Ishikawa (cell line): ENCODE measurements at regions not wholly inside any gene's neighbourhood (a gene's known extent, or its start where the extent isn't known, plus 50 kb on each side); places are given as distances from the start of the nearest gene placed in this dataset.

Experiments used
- CEBPB ChIP-seq: IDR thresholded peaks from 2 replicates; pipeline ENCODE4 v1.6.1; 2012
- CREB1 ChIP-seq: IDR thresholded peaks from 2 replicates; pipeline ENCODE4 v1.6.1; 2012; ENCODE audit warnings: low read depth
- EGR1 ChIP-seq: IDR thresholded peaks from 2 replicates; pipeline ENCODE4 v1.6.1; 2012
- EP300 ChIP-seq: IDR thresholded peaks from 2 replicates; pipeline ENCODE4 v1.6.1; 2012; ENCODE audit warnings: borderline replicate concordance
- FOXM1 ChIP-seq: IDR thresholded peaks from 2 replicates; pipeline ENCODE4 v1.6.1; 2012; ENCODE audit warnings: low read depth, borderline replicate concordance
- NFIC ChIP-seq: IDR thresholded peaks from 2 replicates; pipeline ENCODE4 v1.6.1; 2012
- RAD21 ChIP-seq: IDR thresholded peaks from 2 replicates; pipeline ENCODE4 v1.6.1; 2012; ENCODE audit warnings: low read depth
- TAF1 ChIP-seq: IDR thresholded peaks from 2 replicates; pipeline ENCODE4 v1.6.1; 2012; ENCODE audit warnings: low read depth, mild to moderate bottlenecking
- TCF12 ChIP-seq: IDR thresholded peaks from 2 replicates; pipeline ENCODE4 v1.6.1; 2012; ENCODE audit warnings: low read depth
- TEAD4 ChIP-seq: IDR thresholded peaks from 2 replicates; pipeline ENCODE4 v1.6.1; 2012
- USF1 ChIP-seq: IDR thresholded peaks from 2 replicates; pipeline ENCODE4 v1.6.1; 2012
- YY1 ChIP-seq: IDR thresholded peaks from 2 replicates; pipeline ENCODE4 v1.6.1; 2012; ENCODE audit warnings: low read depth
- ZBTB7A ChIP-seq: IDR thresholded peaks from 2 replicates; pipeline ENCODE4 v1.6.1; 2012; ENCODE audit warnings: low read depth
- TF ChIP-seq, protein P1 (sequence below): IDR thresholded peaks from 2 replicates; pipeline ENCODE4 v1.6.1; 2012; ENCODE audit warnings: low read depth, mild to moderate bottlenecking
- TF ChIP-seq, protein P2 (sequence below): IDR thresholded peaks from 2 replicates; pipeline ENCODE4 v1.6.1; 2012

DNA sequence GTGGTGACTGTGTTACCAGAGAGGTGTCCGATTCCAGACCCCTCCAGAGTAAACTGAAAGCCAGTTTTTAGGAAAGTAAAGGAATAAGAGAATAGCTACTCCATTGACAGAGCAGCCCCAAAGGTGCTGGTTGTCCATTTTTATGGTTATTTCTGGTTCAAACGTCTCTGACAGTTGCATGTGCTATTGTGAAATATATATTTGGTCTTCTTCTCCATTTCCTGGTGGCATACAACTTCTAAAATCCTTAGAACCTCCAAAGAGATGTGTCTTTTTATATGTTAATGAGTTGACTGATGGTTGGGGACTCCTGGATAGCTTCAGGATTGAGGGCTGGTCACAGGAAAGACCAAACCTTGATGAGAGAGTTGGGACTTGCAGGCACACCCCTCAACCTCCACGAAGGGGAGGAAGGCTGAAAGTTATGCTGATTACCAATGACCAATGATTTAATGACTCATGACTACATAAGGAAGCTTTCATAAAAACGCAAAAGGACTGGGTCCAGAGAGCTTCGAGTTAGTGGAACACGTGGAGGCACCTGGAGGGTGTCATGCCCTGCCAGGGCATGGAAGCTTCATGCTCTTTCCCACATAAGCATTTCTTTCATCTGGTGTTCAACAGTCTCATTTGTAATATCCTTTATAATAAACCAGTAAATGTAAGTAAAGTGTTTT, 100.7 kb downstream of the SLC16A1 start:
- no peak for TF ChIP-seq YY1
- no peak for TF ChIP-seq TCF12
- no peak for TF ChIP-seq RAD21
- TF ChIP-seq, protein P1, sequence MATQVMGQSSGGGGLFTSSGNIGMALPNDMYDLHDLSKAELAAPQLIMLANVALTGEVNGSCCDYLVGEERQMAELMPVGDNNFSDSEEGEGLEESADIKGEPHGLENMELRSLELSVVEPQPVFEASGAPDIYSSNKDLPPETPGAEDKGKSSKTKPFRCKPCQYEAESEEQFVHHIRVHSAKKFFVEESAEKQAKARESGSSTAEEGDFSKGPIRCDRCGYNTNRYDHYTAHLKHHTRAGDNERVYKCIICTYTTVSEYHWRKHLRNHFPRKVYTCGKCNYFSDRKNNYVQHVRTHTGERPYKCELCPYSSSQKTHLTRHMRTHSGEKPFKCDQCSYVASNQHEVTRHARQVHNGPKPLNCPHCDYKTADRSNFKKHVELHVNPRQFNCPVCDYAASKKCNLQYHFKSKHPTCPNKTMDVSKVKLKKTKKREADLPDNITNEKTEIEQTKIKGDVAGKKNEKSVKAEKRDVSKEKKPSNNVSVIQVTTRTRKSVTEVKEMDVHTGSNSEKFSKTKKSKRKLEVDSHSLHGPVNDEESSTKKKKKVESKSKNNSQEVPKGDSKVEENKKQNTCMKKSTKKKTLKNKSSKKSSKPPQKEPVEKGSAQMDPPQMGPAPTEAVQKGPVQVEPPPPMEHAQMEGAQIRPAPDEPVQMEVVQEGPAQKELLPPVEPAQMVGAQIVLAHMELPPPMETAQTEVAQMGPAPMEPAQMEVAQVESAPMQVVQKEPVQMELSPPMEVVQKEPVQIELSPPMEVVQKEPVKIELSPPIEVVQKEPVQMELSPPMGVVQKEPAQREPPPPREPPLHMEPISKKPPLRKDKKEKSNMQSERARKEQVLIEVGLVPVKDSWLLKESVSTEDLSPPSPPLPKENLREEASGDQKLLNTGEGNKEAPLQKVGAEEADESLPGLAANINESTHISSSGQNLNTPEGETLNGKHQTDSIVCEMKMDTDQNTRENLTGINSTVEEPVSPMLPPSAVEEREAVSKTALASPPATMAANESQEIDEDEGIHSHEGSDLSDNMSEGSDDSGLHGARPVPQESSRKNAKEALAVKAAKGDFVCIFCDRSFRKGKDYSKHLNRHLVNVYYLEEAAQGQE: no peak
- TF ChIP-seq FOXM1: no peak
- no peak for TF ChIP-seq TEAD4
- TF ChIP-seq CEBPB: no peak
- TF ChIP-seq EGR1: no peak
- TF ChIP-seq ZBTB7A: no peak
- TF ChIP-seq USF1: no peak
- TF ChIP-seq, protein P2, sequence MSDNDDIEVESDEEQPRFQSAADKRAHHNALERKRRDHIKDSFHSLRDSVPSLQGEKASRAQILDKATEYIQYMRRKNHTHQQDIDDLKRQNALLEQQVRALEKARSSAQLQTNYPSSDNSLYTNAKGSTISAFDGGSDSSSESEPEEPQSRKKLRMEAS: no peak
- TF ChIP-seq NFIC: no peak
- no peak for TF ChIP-seq CREB1
- TF ChIP-seq EP300: no peak
- no peak for TF ChIP-seq TAF1

DNA sequence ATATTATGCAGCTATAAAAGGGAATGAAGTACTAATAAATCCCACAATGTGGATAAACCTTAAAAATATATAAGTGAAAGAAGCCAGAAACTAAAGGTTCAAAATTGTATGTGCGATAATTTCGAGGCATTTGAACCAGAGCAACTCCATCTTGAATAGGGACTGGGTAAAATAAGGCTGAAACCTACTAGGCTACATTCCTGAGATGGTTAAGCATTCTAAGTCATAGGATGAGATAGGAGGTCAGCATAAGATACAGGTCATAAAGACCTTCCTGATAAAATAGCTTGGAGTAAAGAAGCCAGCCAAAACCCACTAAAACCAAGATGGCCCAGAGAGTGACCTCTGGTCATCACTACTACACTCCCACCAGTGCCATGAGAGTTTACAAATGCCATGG, 103.1 kb downstream of the SLC16A1 start:
- TF ChIP-seq TAF1 (no peak), EP300 (no peak), CREB1 (no peak), EGR1 (no peak), TCF12 (no peak)
- TF ChIP-seq, protein P2: no peak

- no peak for TF ChIP-seq TEAD4
- no peak for TF ChIP-seq EP300
- TF ChIP-seq, protein P1: no peak
- no peak for TF ChIP-seq RAD21
- TF ChIP-seq TAF1: no peak
- TF ChIP-seq USF1: no peak
- TF ChIP-seq YY1: no peak
- no peak for TF ChIP-seq EGR1
- no peak for TF ChIP-seq NFIC
- TF ChIP-seq FOXM1: no peak
- TF ChIP-seq CEBPB: no peak
- no peak for TF ChIP-seq ZBTB7A
- TF ChIP-seq CREB1: no peak
- TF ChIP-seq, protein P2: no peak
- TF ChIP-seq TCF12: no peak
Measured at GRCh38 chr1:112852276-112852675, 103.7 kb downstream of the SLC16A1 start.

DNA sequence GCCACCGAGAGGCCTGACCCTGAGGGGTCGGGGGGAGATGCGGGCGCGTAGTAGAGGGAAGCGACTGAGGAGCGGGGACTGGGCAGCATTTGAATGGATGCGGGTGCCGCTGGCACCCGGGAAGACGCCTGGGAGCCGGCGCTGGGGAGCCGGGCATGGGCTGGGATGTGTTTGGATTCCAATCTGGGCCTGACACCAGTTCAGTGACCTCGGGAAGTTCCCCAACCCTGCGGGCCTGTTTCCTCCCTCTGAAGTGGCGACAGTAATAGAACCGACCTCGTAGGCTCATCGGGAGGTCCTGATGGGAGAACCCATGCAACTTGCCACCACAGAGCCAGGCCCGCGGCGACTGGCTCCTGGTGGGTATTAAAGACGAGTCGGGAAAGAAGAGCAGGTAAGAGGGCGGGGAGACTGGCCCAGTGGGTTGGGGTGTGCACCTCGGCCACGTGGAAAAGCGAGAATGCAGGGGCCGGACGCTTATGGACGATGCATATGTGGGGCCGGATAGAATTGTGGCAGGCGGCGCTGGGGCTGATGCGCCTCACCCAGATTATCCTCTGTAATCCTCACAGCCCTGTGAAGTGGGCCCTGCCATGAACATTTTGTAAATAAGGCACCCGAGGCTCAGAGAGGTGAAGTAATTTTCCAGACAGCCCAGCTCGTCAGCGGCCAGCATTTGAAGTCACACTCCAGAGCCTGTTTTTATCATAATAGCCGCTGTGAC, 105.8 kb downstream of the SLC16A1 start:
- TF ChIP-seq YY1 (no peak), RAD21 (no peak), ZBTB7A (0 out of 2 replicates have a peak, but pooled peaks have one; percentile 10)

GRCh38 chr1:112849425-112850033, 106.5 kb downstream of the SLC16A1 start:
- TF ChIP-seq TAF1 (peak; percentile 28; the same call in 1 of the 2 replicates), TEAD4 (no peak), YY1 (no peak), TCF12 (0 out of 2 replicates have a peak, but pooled peaks have one; percentile 18), FOXM1 (no peak), EP300 (no peak), ZBTB7A (peak; percentile 77; the same call in 1 of the 2 replicates), USF1 (peak; percentile 46; the same call in 1 of the 2 replicates), CREB1 (no peak), NFIC (no peak), EGR1 (no peak)
- TF ChIP-seq, protein P1: no peak
- TF ChIP-seq, protein P2: peak; percentile 86
